ENCODE measurements at regions not wholly inside any gene's neighbourhood (a gene's known extent, or its start where the extent isn't known, plus 50 kb on each side); places are given as distances from the start of the nearest gene placed in this dataset.

DNA sequence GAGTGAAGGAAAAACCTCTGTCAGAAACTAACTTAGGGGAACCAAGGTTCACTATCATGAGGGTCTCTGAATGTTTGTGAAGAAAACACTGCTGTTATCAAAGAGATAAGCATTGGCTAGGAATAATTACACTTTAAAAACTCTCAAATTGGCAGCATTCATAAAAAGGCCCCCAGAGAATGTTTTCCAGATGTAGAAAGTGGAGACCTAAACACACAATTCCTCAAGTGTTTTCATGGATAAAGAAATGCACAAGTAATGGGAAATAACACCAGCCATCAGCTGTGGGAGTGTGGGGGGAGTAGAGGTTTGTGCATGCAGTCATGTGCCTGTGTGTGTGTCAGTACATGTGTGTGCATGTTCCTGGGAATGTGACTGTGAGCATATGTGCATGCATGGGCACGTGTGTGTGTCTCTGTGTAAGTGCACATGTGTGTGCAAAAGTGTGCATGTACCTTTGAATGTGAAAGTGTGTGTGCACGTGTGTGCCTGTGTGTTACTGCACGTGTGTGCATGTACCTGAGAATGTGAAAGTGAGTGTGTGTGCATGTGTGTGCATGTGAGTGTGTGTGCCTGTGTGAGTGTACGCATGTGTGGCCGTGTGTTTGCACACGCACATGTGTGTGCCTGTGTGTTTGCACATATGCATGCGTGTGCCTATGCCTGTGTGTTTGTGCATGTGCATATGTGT lies 854.3 kb upstream of the SALL3 start:
- Histone ChIP-seq H4K20me1 (ENCODE audit: insufficient read depth, low read length) (no peaks in the 10 kb centered on the region), H3K4me1 (ENCODE audit: control insufficient read depth in 1 of 2, insufficient read depth in 2 of 2, low read length in 2 of 2) (no peaks in the 10 kb centered on the region), H3K36me3 (replicated peaks in 1 of 2; ENCODE audit: control insufficient read depth in 1 of 2, insufficient read depth in 2 of 2, low read length in 2 of 2) (no peaks in the 10 kb centered on the region), H3K27ac (ENCODE audit: low read depth in 1 of 2, low read length in 2 of 2) (no peak overlapping the region), H3K9me3 (replicated peaks in 1 of 2; ENCODE audit: control insufficient read depth in 1 of 2, insufficient read depth in 1 of 2, low read length in 2 of 2) (peaks cover 54 to 60% of the 10 kb centered on the region in 2 donors), H3K4me3 (replicated peaks in 1 of 3; ENCODE audit: low read depth in 2 of 3, low read length in 3 of 3) (no peak overlapping the region), H3K79me2 (ENCODE audit: insufficient read depth, low read length) (no peaks in the 10 kb centered on the region), H3K4me2 (replicated peaks; ENCODE audit: extremely low read depth, low read length, poor library complexity, severe bottlenecking) (no peak overlapping the region), H3K27me3 (ENCODE audit: control insufficient read depth in 2 of 2, insufficient read depth in 2 of 2, low read length in 2 of 2) (no peaks in the 10 kb centered on the region), H2AFZ (ENCODE audit: insufficient read depth, low read depth, low read length, poor library complexity, severe bottlenecking) (no peak overlapping the region), H3K9ac (ENCODE audit: insufficient read depth, low read length, poor library complexity, severe bottlenecking) (no peak overlapping the region)
- no peak for DNase-seq
- Mint-ChIP-seq H3K36me3 (no peaks in the 10 kb centered on the region), H3K27ac (no peak overlapping the region), H3K9me3 (peaks cover 18 to 43% (median 32%) of the 10 kb centered on the region in 7 donors), H3K27me3 (ENCODE audit: low read depth in 3 of 3) (peaks cover 0 to 3% (median 0%) of the 10 kb centered on the region in 3 donors), H3K4me1 (no peaks in the 10 kb centered on the region), H3K4me3 (no peak overlapping the region)
- intact Hi-C loops (cut with micrococcal nuclease) = no loop called here
- TF ChIP-seq, protein P1, sequence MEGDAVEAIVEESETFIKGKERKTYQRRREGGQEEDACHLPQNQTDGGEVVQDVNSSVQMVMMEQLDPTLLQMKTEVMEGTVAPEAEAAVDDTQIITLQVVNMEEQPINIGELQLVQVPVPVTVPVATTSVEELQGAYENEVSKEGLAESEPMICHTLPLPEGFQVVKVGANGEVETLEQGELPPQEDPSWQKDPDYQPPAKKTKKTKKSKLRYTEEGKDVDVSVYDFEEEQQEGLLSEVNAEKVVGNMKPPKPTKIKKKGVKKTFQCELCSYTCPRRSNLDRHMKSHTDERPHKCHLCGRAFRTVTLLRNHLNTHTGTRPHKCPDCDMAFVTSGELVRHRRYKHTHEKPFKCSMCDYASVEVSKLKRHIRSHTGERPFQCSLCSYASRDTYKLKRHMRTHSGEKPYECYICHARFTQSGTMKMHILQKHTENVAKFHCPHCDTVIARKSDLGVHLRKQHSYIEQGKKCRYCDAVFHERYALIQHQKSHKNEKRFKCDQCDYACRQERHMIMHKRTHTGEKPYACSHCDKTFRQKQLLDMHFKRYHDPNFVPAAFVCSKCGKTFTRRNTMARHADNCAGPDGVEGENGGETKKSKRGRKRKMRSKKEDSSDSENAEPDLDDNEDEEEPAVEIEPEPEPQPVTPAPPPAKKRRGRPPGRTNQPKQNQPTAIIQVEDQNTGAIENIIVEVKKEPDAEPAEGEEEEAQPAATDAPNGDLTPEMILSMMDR (IDR thresholded peaks at IDR 0.05) = no peak
- WGBS (ENCODE audit: insufficient coverage) = 95% methylated on average over 7 of the region's 7 CpGs

DNA sequence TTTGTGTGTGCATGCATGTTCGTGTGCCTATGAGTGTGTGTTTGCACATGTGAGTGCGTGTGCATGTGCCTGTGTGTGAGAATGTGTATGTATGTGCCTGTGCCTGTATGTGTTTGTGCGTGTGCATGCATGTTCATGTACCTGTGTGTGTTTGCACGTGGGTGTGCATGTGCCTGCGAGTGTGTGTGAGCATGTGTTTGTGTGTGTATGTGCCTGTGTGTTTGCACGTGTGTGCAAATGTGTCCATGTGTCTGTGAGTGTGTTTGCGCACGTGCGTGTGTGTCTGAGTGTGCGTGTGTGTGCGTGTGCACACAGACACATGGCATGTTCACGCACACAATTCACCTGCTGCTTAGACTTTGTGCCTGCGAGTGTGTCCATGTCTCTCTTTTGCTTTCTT lies 853.5 kb upstream of the SALL3 start:
- no peaks in the 10 kb centered on the region for H3K36me3 ChIP-seq (replicated peaks in 1 of 2; ENCODE audit: control insufficient read depth in 1 of 2, insufficient read depth in 2 of 2, low read length in 2 of 2)
- no peaks in the 10 kb centered on the region for H3K4me1 ChIP-seq (ENCODE audit: control insufficient read depth in 1 of 2, insufficient read depth in 2 of 2, low read length in 2 of 2)
- peaks cover 0 to 3% (median 0%) of the 10 kb centered on the region in 3 donors for H3K27me3 Mint-ChIP-seq (ENCODE audit: low read depth in 3 of 3)
- no peaks in the 10 kb centered on the region for H3K27me3 ChIP-seq (ENCODE audit: control insufficient read depth in 2 of 2, insufficient read depth in 2 of 2, low read length in 2 of 2)
- no peak overlapping the region for H3K27ac ChIP-seq (ENCODE audit: low read depth in 1 of 2, low read length in 2 of 2)
- no peak overlapping the region for H2AFZ ChIP-seq (ENCODE audit: insufficient read depth, low read depth, low read length, poor library complexity, severe bottlenecking)
- no peaks in the 10 kb centered on the region for H3K4me1 Mint-ChIP-seq
- intact Hi-C loops (cut with micrococcal nuclease) = no loop called here
- H4K20me1 ChIP-seq (ENCODE audit: insufficient read depth, low read length) = no peaks in the 10 kb centered on the region
- DNase-seq = no peak
- TF ChIP-seq, protein P1 (IDR thresholded peaks at IDR 0.05) = no peak
- H3K27ac Mint-ChIP-seq = no peak overlapping the region
- H3K36me3 Mint-ChIP-seq = no peaks in the 10 kb centered on the region
- peaks cover 12 to 36% (median 32%) of the 10 kb centered on the region in 7 donors for H3K9me3 Mint-ChIP-seq
- H3K9ac ChIP-seq (ENCODE audit: insufficient read depth, low read length, poor library complexity, severe bottlenecking) = no peak overlapping the region
- no peak overlapping the region for H3K4me2 ChIP-seq (replicated peaks; ENCODE audit: extremely low read depth, low read length, poor library complexity, severe bottlenecking)
- H3K79me2 ChIP-seq (ENCODE audit: insufficient read depth, low read length) = no peaks in the 10 kb centered on the region
- H3K4me3 ChIP-seq (replicated peaks in 1 of 3; ENCODE audit: low read depth in 2 of 3, low read length in 3 of 3) = no peak overlapping the region
- no peak overlapping the region for H3K4me3 Mint-ChIP-seq
- 97% methylated on average over 13 of the region's 13 CpGs for WGBS (ENCODE audit: insufficient coverage)
- peaks cover 47 to 55% of the 10 kb centered on the region in 2 donors for H3K9me3 ChIP-seq (replicated peaks in 1 of 2; ENCODE audit: control insufficient read depth in 1 of 2, insufficient read depth in 1 of 2, low read length in 2 of 2)
